Liver (tissue), 8 donors: ENCODE measurements at regions not wholly inside any gene's neighbourhood (a gene's known extent, or its start where the extent isn't known, plus 50 kb on each side); places are given as distances from the start of the nearest gene placed in this dataset.

Experiments used
- DNase-seq: peaks from one replicate; pipeline ENCODE4 v3.0.0-alpha.2; 2017; ENCODE audit warnings: low spot score
- H3K27ac ChIP-seq, 2 donors: one replicate each; pipeline ENCODE4 v1.7.0; 2013; ENCODE audit warnings: inconsistent platforms in 2 of 2, low read length in 2 of 2, control low read depth in 1 of 2, low read depth in 1 of 2, mild to moderate bottlenecking in 1 of 2
- H3K27me3 ChIP-seq, 4 donors: one replicate each; pipeline versions ENCODE4 v1.6.1 to v1.7.0; 2013; ENCODE audit warnings: low read length in 3 of 4, inconsistent platforms in 1 of 4, mild to moderate bottlenecking in 1 of 4, moderate library complexity in 1 of 4; ENCODE audit not compliant: control insufficient read depth in 4 of 4, insufficient read depth in 4 of 4
- H3K36me3 ChIP-seq, 4 donors: one replicate each; pipeline versions ENCODE4 v1.6.1 to v1.7.0; 2013; ENCODE audit warnings: low read length in 3 of 4, mild to moderate bottlenecking in 3 of 4, low read depth in 1 of 4, moderate library complexity in 1 of 4; ENCODE audit not compliant: control insufficient read depth in 4 of 4, insufficient read depth in 3 of 4
- H3K4me1 ChIP-seq, 4 donors: one replicate each; pipeline versions ENCODE4 v1.6.1 to v1.7.0; 2013; ENCODE audit warnings: low read length in 3 of 4, mild to moderate bottlenecking in 3 of 4, moderate library complexity in 1 of 4; ENCODE audit not compliant: control insufficient read depth in 4 of 4, insufficient read depth in 4 of 4
- H3K4me3 ChIP-seq, 3 donors: one replicate each; pipeline versions ENCODE4 v1.6.1 to v1.7.0; 2013; ENCODE audit warnings: low read length in 3 of 3, control low read depth in 1 of 3, low read depth in 1 of 3, mild to moderate bottlenecking in 1 of 3
- H3K9ac ChIP-seq, 2 donors: one replicate each; pipeline ENCODE4 v1.7.0; 2013; ENCODE audit warnings: low read length in 2 of 2, mild to moderate bottlenecking in 2 of 2, moderate library complexity in 2 of 2, control low read depth in 1 of 2, low read depth in 1 of 2
- H3K9me3 ChIP-seq, 4 donors: one replicate each; pipeline versions ENCODE4 v1.6.1 to v1.7.0; 2013; ENCODE audit warnings: low read length in 3 of 4; ENCODE audit not compliant: control insufficient read depth in 4 of 4
- CTCF ChIP-seq: fragments of 150-350 bp; IDR thresholded peaks from 2 replicates; pipeline ENCODE4 v1.5.1; 2017; ENCODE audit warnings: improper control_type of control experiment, low read depth, low read length; ENCODE audit not compliant: missing input control
- EGR1 ChIP-seq, 2 donors: IDR thresholded peaks; 2 replicates each; pipeline ENCODE4 v1.6.1; 2016 to 2018; ENCODE audit warnings: antibody characterized with exemption in 2 of 2, low read depth in 2 of 2
- FOXA1 ChIP-seq: IDR thresholded peaks from 2 replicates; pipeline ENCODE4 v1.6.1; 2016; ENCODE audit warnings: antibody characterized with exemption
- FOXA2 ChIP-seq: IDR thresholded peaks from 2 replicates; pipeline ENCODE4 v1.6.1; 2016; ENCODE audit warnings: antibody characterized with exemption
- GABPA ChIP-seq, 2 donors: IDR thresholded peaks in 1 of 2; conservative IDR thresholded peaks in 1 of 2; 2 replicates each; pipeline ENCODE4 v1.6.1; 2016; ENCODE audit warnings: antibody characterized with exemption in 2 of 2, mild to moderate bottlenecking in 1 of 2, moderate library complexity in 1 of 2
- HNF4A ChIP-seq, 2 donors: conservative IDR thresholded peaks; 2 replicates each; pipeline ENCODE4 v1.6.1; 2016; ENCODE audit warnings: antibody characterized with exemption in 2 of 2, mild to moderate bottlenecking in 2 of 2
- HNF4G ChIP-seq: IDR thresholded peaks from 2 replicates; pipeline ENCODE4 v1.6.1; 2016; ENCODE audit warnings: antibody characterized with exemption
- JUND ChIP-seq, 2 donors: IDR thresholded peaks; 2 replicates each; pipeline ENCODE4 v1.6.1; 2016; ENCODE audit warnings: antibody characterized with exemption in 2 of 2
- MAX ChIP-seq: IDR thresholded peaks from 2 replicates; pipeline ENCODE4 v1.6.1; 2016; ENCODE audit warnings: antibody characterized with exemption
- NR2F2 ChIP-seq: IDR thresholded peaks from 2 replicates; pipeline ENCODE4 v1.6.1; 2016; ENCODE audit warnings: antibody characterized with exemption
- RAD21 ChIP-seq, 2 donors: IDR thresholded peaks; 2 replicates each; pipeline ENCODE4 v1.6.1; 2016; ENCODE audit warnings: antibody characterized with exemption in 2 of 2, mild to moderate bottlenecking in 2 of 2
- REST ChIP-seq: IDR thresholded peaks from 2 replicates; pipeline ENCODE4 v1.6.1; 2016; ENCODE audit warnings: antibody characterized with exemption, mild to moderate bottlenecking
- RXRA ChIP-seq, 2 donors: IDR thresholded peaks; 2 replicates each; pipeline ENCODE4 v1.6.1; 2017 to 2018; ENCODE audit warnings: antibody characterized with exemption in 2 of 2, mild to moderate bottlenecking in 1 of 2
- SP1 ChIP-seq: IDR thresholded peaks from 2 replicates; pipeline ENCODE4 v1.6.1; 2018; ENCODE audit warnings: antibody characterized with exemption, mild to moderate bottlenecking
- TAF1 ChIP-seq: conservative IDR thresholded peaks from 2 replicates; pipeline ENCODE4 v1.6.1; 2016; ENCODE audit warnings: antibody characterized with exemption, mild to moderate bottlenecking
- YY1 ChIP-seq: IDR thresholded peaks from 2 replicates; pipeline ENCODE4 v1.6.1; 2016; ENCODE audit warnings: antibody characterized with exemption, mild to moderate bottlenecking
- ZBTB33 ChIP-seq: IDR thresholded peaks from 2 replicates; pipeline ENCODE4 v1.6.1; 2016; ENCODE audit warnings: antibody characterized with exemption
- WGBS: extraction: QIAGEN DNeasy Blood & Tissue Kit; methylation state at CpG from one replicate; pipeline ENCODE4 v1.1.7; 2013; 5-methylcytosine and 5-hydroxymethylcytosine counted together
- TF ChIP-seq, protein P1 (sequence below): IDR thresholded peaks from 2 replicates; pipeline ENCODE4 v1.6.1; 2016; ENCODE audit warnings: antibody characterized with exemption
- donor health status: healthy.
- donor health status: healthy.
- donor health status: healthy.
- donor health status: healthy.
- donor health status: healthy.

GRCh38 chr19:34838753-34839431 lies 65.9 kb upstream of the ZNF599 start:
- no peak for TF ChIP-seq ZBTB33
- TF ChIP-seq RXRA (IDR thresholded peaks at IDR 0.05): peak; percentile 32 to 82
- TF ChIP-seq SP1: peak; percentile 17
- peak; percentile 10 for TF ChIP-seq CTCF
- TF ChIP-seq NR2F2: no peak
- no peak for TF ChIP-seq GABPA (IDR thresholded peaks at IDR 0.05 in 1 of 2, conservative IDR thresholded peaks at IDR 0.05 in 1 of 2)
- TF ChIP-seq TAF1: no peak
- TF ChIP-seq FOXA2: no peak
- no peak for TF ChIP-seq HNF4G
- peak in 1 of 2 donors; percentile 10 for TF ChIP-seq RAD21 (IDR thresholded peaks at IDR 0.05)
- no peak for TF ChIP-seq JUND (IDR thresholded peaks at IDR 0.05)
- TF ChIP-seq HNF4A (conservative IDR thresholded peaks at IDR 0.05): peak; percentile 67 to 93
- TF ChIP-seq, protein P1, sequence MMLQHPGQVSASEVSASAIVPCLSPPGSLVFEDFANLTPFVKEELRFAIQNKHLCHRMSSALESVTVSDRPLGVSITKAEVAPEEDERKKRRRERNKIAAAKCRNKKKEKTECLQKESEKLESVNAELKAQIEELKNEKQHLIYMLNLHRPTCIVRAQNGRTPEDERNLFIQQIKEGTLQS: no peak
- no peak for TF ChIP-seq YY1
- no peak for TF ChIP-seq MAX
- TF ChIP-seq FOXA1: no peak
- TF ChIP-seq EGR1 (IDR thresholded peaks at IDR 0.05; ENCODE audit: low read depth in 2 of 2): no peak
- TF ChIP-seq REST: no peak
- Histone ChIP-seq H3K27ac (no peak overlapping the region), H3K9ac (no peak overlapping the region), H3K36me3 (no peaks in the 10 kb centered on the region), H3K4me1 (peaks cover 2 to 15% (median 7%) of the 10 kb centered on the region in 4 donors), H3K27me3 (peaks cover 0 to 7% (median 0%) of the 10 kb centered on the region in 4 donors), H3K9me3 (peaks cover 0 to 4% (median 0%) of the 10 kb centered on the region in 4 donors), H3K4me3 (no peak overlapping the region)
- 11% methylated on average over 43 of the region's 43 CpGs for WGBS
- DNase-seq: peak; percentile 58
